HG03439 (cell line): ENCODE measurements at regions not wholly inside any gene's neighbourhood (a gene's known extent, or its start where the extent isn't known, plus 50 kb on each side); places are given as distances from the start of the nearest gene placed in this dataset.

Experiments
- ATAC-seq: cut with Tn5 transposase; IDR thresholded peaks from one replicate; pipeline ENCODE4 v1.9.1; 2021; ENCODE audit warnings: mild to moderate bottlenecking, moderate library complexity; ENCODE audit not compliant: unreplicated experiment

- ATAC-seq, result no peak
Measured at GRCh38 chr1:87219141-87219540, 109.5 kb upstream of the LMO4 start.

GRCh38 chr1:87219626-87220025 is 109.1 kb upstream of the LMO4 start:
- no peak for ATAC-seq

- ATAC-seq, result no peak
Measured at GRCh38 chr1:87220993-87221392, 107.7 kb upstream of the LMO4 start.

- ATAC-seq, result no peak
Measured at GRCh38 chr1:87224201-87224600, 104.5 kb upstream of the LMO4 start.

- no peak for ATAC-seq
Measured at GRCh38 chr1:87225171-87225570, 103.5 kb upstream of the LMO4 start.

- ATAC-seq, result no peak
Measured at GRCh38 chr1:87226341-87226760, 102.3 kb upstream of the LMO4 start.

- ATAC-seq, result no peak
Measured at GRCh38 chr1:87227651-87228050, 101.0 kb upstream of the LMO4 start.

- ATAC-seq, result no peak
Measured at GRCh38 chr1:87230501-87230900, 98.2 kb upstream of the LMO4 start.

- ATAC-seq, result no peak
Measured at GRCh38 chr1:87231703-87232367, 96.8 kb upstream of the LMO4 start.

- no peak for ATAC-seq
Measured at GRCh38 chr1:87236585-87236984, 92.1 kb upstream of the LMO4 start.

GRCh38 chr1:87239997-87240605 is 88.6 kb upstream of the LMO4 start:
- ATAC-seq, result no peak

GRCh38 chr1:87240661-87241285 is 87.9 kb upstream of the LMO4 start:
- ATAC-seq, result no peak

GRCh38 chr1:87242445-87243185 is 86.1 kb upstream of the LMO4 start:
- ATAC-seq, result no peak

- ATAC-seq, result no peak
Measured at GRCh38 chr1:87243573-87243972, 85.1 kb upstream of the LMO4 start.

GRCh38 chr1:87246436-87246835 is 82.2 kb upstream of the LMO4 start:
- no peak for ATAC-seq

GRCh38 chr1:87249803-87250202 is 78.9 kb upstream of the LMO4 start:
- ATAC-seq, result no peak

- ATAC-seq, result no peak
Measured at GRCh38 chr1:87250336-87250735, 78.3 kb upstream of the LMO4 start.

- ATAC-seq, result no peak
Measured at GRCh38 chr1:87252406-87252805, 76.3 kb upstream of the LMO4 start.

GRCh38 chr1:87262688-87263087 is 66.0 kb upstream of the LMO4 start:
- ATAC-seq, result no peak

- no peak for ATAC-seq
Measured at GRCh38 chr1:87263281-87263680, 65.4 kb upstream of the LMO4 start.

GRCh38 chr1:87263785-87264184 is 64.9 kb upstream of the LMO4 start:
- no peak for ATAC-seq

- ATAC-seq, result no peak
Measured at GRCh38 chr1:87264976-87265375, 63.7 kb upstream of the LMO4 start.
